ENCODE measurements at regions not wholly inside any gene's neighbourhood (a gene's known extent, or its start where the extent isn't known, plus 50 kb on each side); places are given as distances from the start of the nearest gene placed in this dataset.

GRCh38 chr22:20641198-20641892 is 132.6 kb upstream of the SERPIND1 start:
- Histone ChIP-seq H3K4me1 (no peaks in the 10 kb centered on the region), H3K36me3 (no peaks in the 10 kb centered on the region), H3K9me3 (no peaks in the 10 kb centered on the region), H3K27me3 (no peaks in the 10 kb centered on the region), H3K4me3 (no peak overlapping the region), H3K27ac (no peak overlapping the region)
- 54% methylated on average over 11 of the region's 12 CpGs for WGBS (ENCODE audit: insufficient coverage, low coverage, low lambda C conversion rate, missing lambda C conversion rate)
- intact Hi-C loops (cut with DNase I) = no loop called here
- peak in 1 of 3 donors; percentile 23 for DNase-seq
- no peak for ATAC-seq
- no peak for TF ChIP-seq POLR2A (IDR thresholded peaks at IDR 0.05)

DNA sequence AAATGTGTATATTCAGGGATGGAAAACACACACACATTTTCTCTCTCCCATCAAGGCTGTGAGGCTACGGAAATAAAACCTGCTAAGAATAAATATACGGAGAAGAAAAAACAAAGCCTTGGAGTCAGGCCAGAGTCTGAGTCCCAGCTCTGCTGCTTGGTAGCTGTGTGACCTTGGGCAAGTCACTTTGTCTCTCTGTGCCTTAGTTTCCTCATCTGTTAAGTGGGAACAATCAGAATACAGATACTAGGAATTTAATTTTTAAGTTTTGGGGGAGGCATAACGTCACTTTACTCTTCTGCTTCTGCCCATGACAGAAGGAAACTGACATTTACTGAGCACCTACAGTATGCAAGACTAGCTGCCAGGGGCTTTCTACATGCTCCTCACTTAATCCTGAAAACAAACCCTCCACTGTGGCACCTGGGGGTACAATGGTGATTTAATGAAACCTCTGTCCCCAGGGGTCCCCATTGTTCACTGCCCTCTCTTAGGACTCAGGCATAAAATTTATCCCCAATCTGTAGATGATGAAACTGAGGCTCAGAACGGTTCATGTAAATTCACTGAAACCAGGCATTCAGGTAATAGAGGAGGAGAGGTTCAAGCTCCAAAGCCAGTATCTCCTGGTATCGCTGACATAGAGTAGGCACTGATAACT is 131.9 kb upstream of the SERPIND1 start:
- Histone ChIP-seq H3K36me3 (no peaks in the 10 kb centered on the region), H3K4me3 (no peak overlapping the region), H3K9me3 (no peaks in the 10 kb centered on the region), H3K4me1 (no peaks in the 10 kb centered on the region), H3K27ac (no peak overlapping the region), H3K27me3 (no peaks in the 10 kb centered on the region)
- ATAC-seq (no peak), DNase-seq (peak in 1 of 3 donors; percentile 0)
- TF ChIP-seq POLR2A (IDR thresholded peaks at IDR 0.05) = no peak
- TF ChIP-seq CTCF (IDR thresholded peaks at IDR 0.05) = no peak
- intact Hi-C loops (cut with DNase I) = no loop called here
- WGBS (ENCODE audit: insufficient coverage, low coverage, low lambda C conversion rate, missing lambda C conversion rate) = 44% methylated on average over 5 of the region's 5 CpGs

- Histone ChIP-seq H3K4me3 (no peak overlapping the region), H3K27me3 (no peaks in the 10 kb centered on the region), H3K9me3 (no peaks in the 10 kb centered on the region), H3K27ac (no peak overlapping the region), H3K4me1 (no peaks in the 10 kb centered on the region), H3K36me3 (no peaks in the 10 kb centered on the region)
- no peak for ATAC-seq
- peak in 1 of 3 donors; percentile 1 for DNase-seq
- intact Hi-C loops (cut with DNase I) = no loop called here
- 59% methylated on average over 3 of the region's 3 CpGs for WGBS (ENCODE audit: insufficient coverage, low coverage, low lambda C conversion rate, missing lambda C conversion rate)
- no peak for TF ChIP-seq POLR2A (IDR thresholded peaks at IDR 0.05)
- TF ChIP-seq CTCF (IDR thresholded peaks at IDR 0.05) = no peak
Observed at GRCh38 chr22:20642668-20643179, 131.2 kb upstream of the SERPIND1 start.

GRCh38 chr22:20644071-20644642 is 129.8 kb upstream of the SERPIND1 start:
- ATAC-seq = no peak
- H3K9me3 ChIP-seq = no peaks in the 10 kb centered on the region
- no peaks in the 10 kb centered on the region for H3K27me3 ChIP-seq
- H3K4me3 ChIP-seq = no peak overlapping the region
- TF ChIP-seq POLR2A (IDR thresholded peaks at IDR 0.05) (no peak), CTCF (IDR thresholded peaks at IDR 0.05) (no peak)
- no peak overlapping the region for H3K27ac ChIP-seq
- no peaks in the 10 kb centered on the region for H3K36me3 ChIP-seq
- no peaks in the 10 kb centered on the region for H3K4me1 ChIP-seq
- intact Hi-C loops (cut with DNase I) = no loop called here
- WGBS (ENCODE audit: insufficient coverage, low coverage, low lambda C conversion rate, missing lambda C conversion rate) = 77% methylated on average over 3 of the region's 3 CpGs
- peak in 1 of 3 donors; percentile 6 for DNase-seq

- 66% methylated on average over 2 of the region's 2 CpGs for WGBS (ENCODE audit: insufficient coverage, low coverage, low lambda C conversion rate, missing lambda C conversion rate)
- DNase-seq = peak in 1 of 3 donors; percentile 1
- intact Hi-C loops (cut with DNase I) = no loop called here
- Histone ChIP-seq H3K4me3 (no peak overlapping the region), H3K36me3 (no peaks in the 10 kb centered on the region), H3K4me1 (no peaks in the 10 kb centered on the region), H3K9me3 (no peaks in the 10 kb centered on the region), H3K27ac (no peak overlapping the region), H3K27me3 (no peaks in the 10 kb centered on the region)
- no peak for TF ChIP-seq POLR2A (IDR thresholded peaks at IDR 0.05)
- no peak for TF ChIP-seq CTCF (IDR thresholded peaks at IDR 0.05)
- ATAC-seq = no peak
Observed at GRCh38 chr22:20645954-20646353, 128.0 kb upstream of the SERPIND1 start.
